OCI-LY7 (cell line): ENCODE measurements at regions not wholly inside any gene's neighbourhood (a gene's known extent, or its start where the extent isn't known, plus 50 kb on each side); places are given as distances from the start of the nearest gene placed in this dataset.

Experiments
- BruUV-seq: library from RNA; stranded (reverse); fragments of 400-500 nt; replicated peaks from 2 replicates; lab custom pipeline; 2021; lab: Mats Ljungman, UMichigan
- CTCF ChIA-PET: fragments of 300-600 bp; sonication (Branson Sonifier 250); formaldehyde crosslinking; loops from one replicate; lab custom pipeline; 2022; ENCODE audit warnings: antibody characterized with exemption; ENCODE audit not compliant: unreplicated experiment; lab: Charles Lee
- POLR2A ChIA-PET: fragments of 300-600 bp; sonication (Branson Sonifier 250); formaldehyde crosslinking; loops from one replicate; lab custom pipeline; 2022; ENCODE audit warnings: antibody characterized with exemption; lab: Charles Lee
- DNase-seq: peaks from one replicate; pipeline ENCODE4 v3.0.0-alpha.2; 2015; ENCODE audit warnings: low spot score
- H2AFZ ChIP-seq: fragments of 200-600 bp; sonication (generic), shearing (Covaris generic); 2 replicates; pipeline ENCODE4 v1.6.1; 2014; ENCODE audit warnings: mild to moderate bottlenecking, antibody characterized with exemption, low read length, moderate library complexity
- H3K27ac ChIP-seq: fragments of 200-600 bp; sonication (generic); 2 replicates; pipeline ENCODE4 v1.5.1; 2014; ENCODE audit warnings: mixed run types, low read depth, mild to moderate bottlenecking, moderate library complexity, low read length, inconsistent platforms; ENCODE audit not compliant: poor library complexity, severe bottlenecking
- H3K36me3 ChIP-seq: fragments of 200-600 bp; sonication (generic); 2 replicates; pipeline ENCODE4 v1.6.1; 2014; ENCODE audit warnings: mild to moderate bottlenecking, antibody characterized with exemption, low read length, moderate library complexity, mixed read lengths; ENCODE audit not compliant: insufficient read depth
- H3K4me1 ChIP-seq: fragments of 200-600 bp; sonication (generic); 2 replicates; pipeline ENCODE4 v1.5.1; 2014; ENCODE audit warnings: mild to moderate bottlenecking, low read length; ENCODE audit not compliant: insufficient read depth, poor library complexity, severe bottlenecking
- H3K4me2 ChIP-seq: fragments of 200-600 bp; sonication (generic); 2 replicates; pipeline ENCODE4 v1.6.1; 2014; ENCODE audit warnings: mild to moderate bottlenecking, low read length
- H3K4me3 ChIP-seq: fragments of 200-600 bp; sonication (generic); 2 replicates; pipeline ENCODE4 v1.5.1; 2014; ENCODE audit warnings: mild to moderate bottlenecking, low read depth, low read length; ENCODE audit not compliant: poor library complexity, severe bottlenecking
- H3K79me2 ChIP-seq: fragments of 200-600 bp; sonication (generic); 2 replicates; pipeline ENCODE4 v1.6.1; 2016; ENCODE audit warnings: low read depth, mild to moderate bottlenecking, low read length, moderate library complexity, mixed read lengths; ENCODE audit not compliant: insufficient read depth
- H3K9me2 ChIP-seq: fragments of 200-600 bp; sonication (generic); 2 replicates; pipeline ENCODE4 v1.6.1; 2016; ENCODE audit warnings: mild to moderate bottlenecking, low read length, mixed read lengths; ENCODE audit not compliant: insufficient read depth
- H3K9me3 ChIP-seq: fragments of 200-600 bp; sonication (generic); 2 replicates; pipeline ENCODE4 v1.6.1; 2014; ENCODE audit warnings: mild to moderate bottlenecking, mixed run types, low read length, mixed read lengths
- H4K20me1 ChIP-seq: fragments of 200-600 bp; sonication (generic); 2 replicates; pipeline ENCODE4 v1.6.1; 2014; ENCODE audit warnings: mild to moderate bottlenecking, antibody characterized with exemption, low read length, moderate library complexity, mixed read lengths; ENCODE audit not compliant: insufficient read depth
- EZH2phosphoT487 ChIP-seq: fragments of 200-600 bp; sonication (generic); IDR thresholded peaks from 2 replicates; pipeline ENCODE4 v1.6.1; 2018; ENCODE audit warnings: low read depth, borderline replicate concordance, mild to moderate bottlenecking, mixed run types, antibody characterized with exemption, low read length, moderate library complexity, mixed read lengths
- intact Hi-C: fragments of 100-400 bp; cut with micrococcal nuclease; formaldehyde crosslinking; loops from one replicate; pipeline ENCODE4 v1.10.0; 2022; ENCODE audit not compliant: unreplicated experiment
- TF ChIP-seq, protein P1 (sequence below): fragments of 200-600 bp; sonication (generic); conservative IDR thresholded peaks from 2 replicates; pipeline ENCODE4 v1.5.1; 2014; ENCODE audit warnings: mild to moderate bottlenecking, antibody characterized with exemption, low read length, moderate library complexity, mixed read lengths

- TF ChIP-seq EZH2phosphoT487 = no peak
- TF ChIP-seq, protein P1, sequence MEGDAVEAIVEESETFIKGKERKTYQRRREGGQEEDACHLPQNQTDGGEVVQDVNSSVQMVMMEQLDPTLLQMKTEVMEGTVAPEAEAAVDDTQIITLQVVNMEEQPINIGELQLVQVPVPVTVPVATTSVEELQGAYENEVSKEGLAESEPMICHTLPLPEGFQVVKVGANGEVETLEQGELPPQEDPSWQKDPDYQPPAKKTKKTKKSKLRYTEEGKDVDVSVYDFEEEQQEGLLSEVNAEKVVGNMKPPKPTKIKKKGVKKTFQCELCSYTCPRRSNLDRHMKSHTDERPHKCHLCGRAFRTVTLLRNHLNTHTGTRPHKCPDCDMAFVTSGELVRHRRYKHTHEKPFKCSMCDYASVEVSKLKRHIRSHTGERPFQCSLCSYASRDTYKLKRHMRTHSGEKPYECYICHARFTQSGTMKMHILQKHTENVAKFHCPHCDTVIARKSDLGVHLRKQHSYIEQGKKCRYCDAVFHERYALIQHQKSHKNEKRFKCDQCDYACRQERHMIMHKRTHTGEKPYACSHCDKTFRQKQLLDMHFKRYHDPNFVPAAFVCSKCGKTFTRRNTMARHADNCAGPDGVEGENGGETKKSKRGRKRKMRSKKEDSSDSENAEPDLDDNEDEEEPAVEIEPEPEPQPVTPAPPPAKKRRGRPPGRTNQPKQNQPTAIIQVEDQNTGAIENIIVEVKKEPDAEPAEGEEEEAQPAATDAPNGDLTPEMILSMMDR = no peak
- no peak overlapping the region for H3K4me3 ChIP-seq
- no peaks in the 10 kb centered on the region for H3K79me2 ChIP-seq
- H2AFZ ChIP-seq = no peak overlapping the region
- H3K36me3 ChIP-seq = no peaks in the 10 kb centered on the region
- no peaks in the 10 kb centered on the region for H3K4me1 ChIP-seq
- CTCF ChIA-PET = no interaction called here
- no peak overlapping the region for H3K4me2 ChIP-seq
- intact Hi-C loops = no loop called here
- H3K9me2 ChIP-seq = no peaks in the 10 kb centered on the region
- no peak for DNase-seq
- no peaks in the 10 kb centered on the region for H4K20me1 ChIP-seq
- no TSS peak for BruUV-seq
- H3K27ac ChIP-seq = no peak overlapping the region
- H3K9me3 ChIP-seq = no peaks in the 10 kb centered on the region
- POLR2A ChIA-PET = interaction anchor here (0.7 kb wide), 1 partner anchor 54 kb away, joined by 3 read pairs; no protein-coding TSS in a partner anchor
These were observed 1206.7 kb downstream of the CDH12 start for GRCh38 chr5:21646469-21646868.

GRCh38 chr5:21644032-21644431, 1209.1 kb downstream of the CDH12 start:
- Histone ChIP-seq H3K4me1 (no peaks in the 10 kb centered on the region), H3K79me2 (no peaks in the 10 kb centered on the region), H3K9me3 (no peaks in the 10 kb centered on the region), H3K36me3 (no peaks in the 10 kb centered on the region), H3K9me2 (no peaks in the 10 kb centered on the region), H3K4me2 (no peak overlapping the region), H3K27ac (no peak overlapping the region), H2AFZ (no peak overlapping the region), H3K4me3 (no peak overlapping the region), H4K20me1 (no peaks in the 10 kb centered on the region)
- intact Hi-C loops = no loop called here
- no peak for DNase-seq
- POLR2A ChIA-PET = no interaction called here
- no peak for TF ChIP-seq EZH2phosphoT487
- TF ChIP-seq, protein P1 = no peak
- CTCF ChIA-PET = no interaction called here
- BruUV-seq = no TSS peak

GRCh38 chr5:21642312-21642711, 1210.8 kb downstream of the CDH12 start:
- Histone ChIP-seq H3K36me3 (no peaks in the 10 kb centered on the region), H3K79me2 (no peaks in the 10 kb centered on the region), H4K20me1 (no peaks in the 10 kb centered on the region), H3K4me3 (no peak overlapping the region), H3K9me2 (no peaks in the 10 kb centered on the region), H3K27ac (no peak overlapping the region), H2AFZ (no peak overlapping the region), H3K4me2 (no peak overlapping the region), H3K9me3 (no peaks in the 10 kb centered on the region), H3K4me1 (no peaks in the 10 kb centered on the region)
- CTCF ChIA-PET = no interaction called here
- no TSS peak for BruUV-seq
- no peak for DNase-seq
- POLR2A ChIA-PET = interaction anchor here (0.5 to 1.0 kb wide), 7 partner anchors 8 to 41 kb away, joined by 3 read pairs; no protein-coding TSS in a partner anchor
- intact Hi-C loops = no loop called here
- no peak for TF ChIP-seq EZH2phosphoT487
- TF ChIP-seq, protein P1 = no peak
